GM18519 (cell line): ENCODE measurements at regions not wholly inside any gene's neighbourhood (a gene's known extent, or its start where the extent isn't known, plus 50 kb on each side); places are given as distances from the start of the nearest gene placed in this dataset.
A peak's percentile ranks its signal among the peaks of the same experiment; 100 is the strongest.
"Not testable (repeated sequence)": the region's sequence is repeated elsewhere in the genome, so short reads cannot be mapped to it uniquely, and the experiment has no call there.

Source experiments
- ATAC-seq: cut with Tn5 transposase; IDR thresholded peaks from one replicate; pipeline ENCODE4 v1.9.1; 2021; ENCODE audit warnings: mild to moderate bottlenecking, moderate library complexity; ENCODE audit not compliant: unreplicated experiment, low FRiP score

DNA sequence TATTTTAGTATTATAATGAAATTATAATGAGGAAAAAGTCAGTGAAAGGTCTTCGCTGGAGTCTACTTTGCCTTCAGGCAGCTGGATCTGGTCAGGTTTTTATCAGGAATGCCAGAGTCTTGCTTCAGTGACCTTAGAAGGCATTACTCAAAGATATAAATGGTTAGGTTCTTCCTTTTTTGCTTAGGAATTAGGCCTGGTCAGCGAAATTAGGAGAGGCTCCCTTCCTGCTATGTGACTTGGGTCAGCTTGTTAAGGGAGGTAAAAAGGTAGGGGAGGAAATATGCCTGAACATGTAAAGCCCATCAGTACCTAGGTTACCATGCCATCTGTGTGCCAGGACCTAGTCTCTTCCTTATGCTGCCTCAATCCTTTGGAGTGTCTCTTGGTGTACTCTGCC, 115.1 kb downstream of the OTOR start:
- no peak for ATAC-seq

DNA sequence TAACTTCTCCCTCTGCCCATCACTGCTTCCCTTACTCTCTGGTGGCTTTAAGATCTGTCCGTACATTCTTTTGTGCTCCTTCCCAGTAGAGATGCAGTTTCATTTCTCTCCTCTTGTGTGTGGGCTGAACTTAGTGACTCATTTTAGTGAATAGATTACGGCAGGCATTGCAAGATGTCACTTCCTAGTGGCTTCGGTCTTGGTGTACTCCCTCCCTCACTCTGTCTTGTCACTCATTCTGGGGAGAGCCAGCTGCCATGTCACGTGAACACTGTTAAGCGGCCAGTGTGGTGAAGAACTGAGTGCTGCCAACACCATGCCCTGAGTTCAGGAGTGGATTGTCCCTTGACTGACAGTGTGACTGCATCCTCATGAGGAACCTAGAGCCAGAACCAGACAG, 115.9 kb downstream of the OTOR start:
- peak; percentile 79 for ATAC-seq

DNA sequence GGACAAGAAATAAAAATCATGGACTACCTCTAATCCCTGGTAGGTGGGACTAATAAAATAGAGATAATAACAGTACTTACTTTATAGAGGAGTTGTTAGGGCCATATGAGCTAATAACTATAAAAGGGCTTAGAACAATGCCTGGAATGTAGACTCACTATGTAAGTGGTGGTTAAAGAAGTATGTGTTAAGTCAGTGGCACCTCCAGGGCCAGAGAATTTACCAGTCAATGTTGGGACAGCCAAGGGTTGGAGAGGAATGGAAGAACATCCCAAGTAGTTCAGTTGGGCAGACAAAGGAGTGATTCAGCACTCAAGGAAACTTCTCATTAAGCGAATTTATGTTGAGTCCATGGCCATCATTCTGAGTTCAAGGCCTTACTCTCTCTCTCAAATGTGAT, 116.8 kb downstream of the OTOR start:
- ATAC-seq = no peak

DNA sequence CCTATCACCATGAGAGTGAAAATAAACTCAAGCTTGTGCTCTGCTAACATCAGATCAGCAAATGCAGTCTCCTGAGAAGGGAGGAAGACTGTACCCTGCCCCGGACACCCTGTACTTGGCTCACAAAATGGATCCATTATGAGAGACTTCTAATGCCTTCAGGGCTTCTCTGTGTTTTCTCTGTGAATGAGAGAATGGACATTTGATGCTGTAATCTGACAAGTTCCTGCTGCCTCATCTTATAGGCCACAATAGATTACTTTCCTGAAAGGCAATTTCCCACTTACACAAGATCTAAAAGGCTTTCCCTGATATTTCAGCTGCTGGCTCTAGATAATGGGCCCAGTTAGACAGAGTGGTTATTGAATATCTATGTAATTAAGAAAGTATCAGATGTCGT, 117.2 kb downstream of the OTOR start:
- no peak for ATAC-seq

DNA sequence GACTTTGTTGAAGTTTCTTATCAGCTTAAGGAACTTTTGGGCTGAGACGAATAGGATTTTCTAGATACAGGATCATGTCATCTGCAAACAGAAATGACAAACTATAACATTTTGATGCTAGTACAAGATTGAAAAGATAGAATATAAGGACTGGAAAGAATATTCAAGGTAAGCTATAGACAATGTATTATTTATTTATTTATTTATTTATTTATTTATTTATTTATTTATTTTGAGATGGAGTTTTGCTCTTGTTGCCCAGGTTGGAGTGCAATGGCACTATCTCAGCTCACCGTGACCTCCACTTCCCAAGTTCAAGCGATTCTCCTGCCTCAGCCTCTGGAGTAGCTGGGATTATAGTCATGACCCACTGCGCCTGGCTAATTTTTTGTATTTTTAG, 125.0 kb downstream of the OTOR start:
- not testable (repeated sequence) for ATAC-seq

DNA sequence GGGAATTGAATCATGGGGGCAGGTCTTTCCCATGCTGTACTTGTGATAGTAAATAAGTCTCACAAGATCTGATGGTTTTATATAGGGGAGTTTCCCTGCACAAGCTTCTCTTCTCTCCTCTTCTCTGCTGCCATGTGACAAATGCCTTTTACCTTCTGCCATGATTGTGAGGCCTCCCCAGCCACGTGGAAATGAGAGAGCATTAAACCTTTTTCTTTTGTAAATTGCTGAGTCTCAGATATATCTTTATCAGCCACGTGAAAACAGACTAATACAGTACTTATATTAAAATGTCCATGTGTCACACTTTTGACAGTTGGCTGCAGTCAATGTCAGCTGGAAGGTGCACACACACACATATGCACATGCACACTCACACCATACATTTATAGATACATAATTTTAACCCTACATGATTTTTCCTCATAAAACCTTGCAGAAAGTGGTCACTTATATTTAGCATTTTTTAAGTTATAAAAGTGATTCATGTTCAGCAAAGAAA, 128.9 kb downstream of the OTOR start:
- ATAC-seq = no peak

DNA sequence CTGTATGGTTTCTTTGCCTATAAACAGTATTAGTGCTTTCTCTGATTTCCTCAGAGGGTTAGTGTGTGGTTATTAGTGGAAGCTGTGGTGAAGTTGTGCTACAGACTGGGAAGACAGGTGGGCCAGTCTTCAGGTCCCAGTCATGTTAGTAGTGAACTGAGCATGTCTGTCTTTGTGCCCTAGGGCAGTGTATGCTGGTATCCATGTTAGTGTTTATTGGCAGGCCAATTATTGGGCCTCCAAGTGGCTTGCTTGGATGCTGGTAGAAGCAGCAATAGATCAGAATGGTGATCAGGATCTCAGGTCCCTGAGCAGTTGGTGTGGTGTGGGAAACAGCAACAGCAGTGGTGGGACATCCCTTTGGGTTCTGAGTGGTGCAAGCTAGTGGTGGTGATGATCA, 137.6 kb downstream of the OTOR start:
- ATAC-seq = no peak

DNA sequence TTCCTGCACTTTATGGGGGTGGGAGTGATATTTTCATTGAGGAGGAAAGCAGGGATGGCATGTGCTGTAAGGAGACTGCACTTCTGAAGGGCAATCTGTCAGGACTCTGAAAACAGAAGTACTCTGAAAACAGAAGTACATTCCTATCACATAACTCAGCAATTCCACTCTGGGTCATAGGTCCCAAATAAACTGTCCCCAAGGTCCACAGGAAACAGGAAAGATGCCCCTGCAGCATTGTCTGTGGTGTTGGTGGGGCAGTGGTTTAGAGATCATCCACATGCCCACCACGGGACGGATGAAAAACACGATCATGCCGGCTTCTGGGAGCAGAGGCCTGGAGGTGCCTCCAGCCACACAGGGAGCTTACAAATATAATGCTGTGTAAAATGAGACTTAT, 150.3 kb downstream of the OTOR start:
- no peak for ATAC-seq

DNA sequence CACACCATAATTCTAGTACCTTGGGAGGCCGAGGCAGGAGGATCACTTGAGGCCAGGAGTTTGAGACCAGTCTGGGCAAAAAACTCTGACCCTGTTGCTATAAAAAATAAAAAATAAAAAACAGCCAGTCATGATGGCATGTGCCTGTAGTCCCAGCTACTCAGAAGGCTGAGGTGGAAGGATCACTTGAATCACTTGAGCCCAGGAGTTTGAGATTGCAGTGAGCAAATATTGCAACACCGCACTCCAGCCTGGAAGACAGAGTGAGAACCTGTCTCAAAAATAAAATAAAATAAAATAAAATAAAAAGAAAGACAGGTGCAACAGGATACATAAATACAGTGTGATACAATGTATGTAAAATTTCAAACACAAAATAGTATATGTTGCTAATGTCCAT, 154.5 kb downstream of the OTOR start:
- no peak for ATAC-seq

DNA sequence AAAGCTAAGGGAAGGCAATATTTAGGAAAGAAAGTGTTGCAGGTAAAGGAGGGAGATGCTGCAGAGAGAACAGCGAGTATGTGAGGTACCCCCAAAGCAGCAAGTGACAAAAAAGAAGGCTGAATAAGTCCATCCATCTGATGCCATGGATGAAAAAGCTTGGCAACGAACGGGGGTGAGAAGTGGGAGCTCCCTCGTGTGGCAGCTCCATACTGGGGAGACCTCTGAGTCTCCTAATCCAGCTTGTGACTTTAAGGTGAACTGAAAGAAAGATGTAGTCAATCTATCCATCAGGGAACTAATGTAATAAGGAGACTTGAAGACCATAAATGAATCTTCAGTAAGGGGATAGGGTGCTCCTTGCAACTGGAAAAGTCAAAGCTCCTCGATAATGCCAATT, 156.6 kb downstream of the OTOR start:
- no peak for ATAC-seq

DNA sequence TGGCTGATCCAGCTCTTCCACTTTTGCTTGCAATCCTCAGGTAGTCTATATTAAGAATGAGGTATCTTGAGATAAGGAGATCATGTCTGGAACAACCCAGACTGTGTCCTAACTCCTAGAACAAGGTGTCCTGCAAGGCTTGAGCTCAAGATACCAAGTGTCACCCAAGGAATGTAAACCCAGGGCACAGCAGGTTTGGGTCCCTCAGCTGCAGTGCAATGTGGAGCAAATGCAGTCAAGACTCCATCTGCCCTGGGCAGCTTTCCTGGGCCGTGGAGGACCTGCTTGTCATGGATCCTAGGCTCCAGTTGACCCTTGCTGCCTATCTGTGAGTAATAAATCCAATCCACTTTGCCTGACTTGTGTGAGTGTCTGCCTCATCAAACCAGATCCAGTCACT, 166.1 kb downstream of the OTOR start:
- ATAC-seq = no peak

DNA sequence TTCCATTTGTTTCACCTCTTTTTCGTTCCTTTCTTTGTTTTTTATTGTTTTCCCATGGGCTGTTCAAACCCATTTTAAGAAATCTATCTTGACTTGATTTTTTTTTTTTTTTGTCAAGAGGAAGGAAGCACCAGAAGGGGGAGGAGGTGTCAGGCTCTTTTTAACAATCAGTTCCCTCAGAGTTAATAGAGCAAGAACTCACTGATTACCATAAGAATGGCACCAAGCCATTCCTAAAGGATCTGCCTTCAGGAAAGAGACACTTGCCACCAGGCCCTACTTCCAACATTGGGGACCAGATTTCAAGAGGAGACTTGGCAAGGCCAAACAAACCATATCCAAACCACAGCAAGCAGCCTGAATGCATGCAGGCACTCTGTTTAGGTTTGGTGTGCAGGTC, 168.0 kb downstream of the OTOR start:
- ATAC-seq = no peak

DNA sequence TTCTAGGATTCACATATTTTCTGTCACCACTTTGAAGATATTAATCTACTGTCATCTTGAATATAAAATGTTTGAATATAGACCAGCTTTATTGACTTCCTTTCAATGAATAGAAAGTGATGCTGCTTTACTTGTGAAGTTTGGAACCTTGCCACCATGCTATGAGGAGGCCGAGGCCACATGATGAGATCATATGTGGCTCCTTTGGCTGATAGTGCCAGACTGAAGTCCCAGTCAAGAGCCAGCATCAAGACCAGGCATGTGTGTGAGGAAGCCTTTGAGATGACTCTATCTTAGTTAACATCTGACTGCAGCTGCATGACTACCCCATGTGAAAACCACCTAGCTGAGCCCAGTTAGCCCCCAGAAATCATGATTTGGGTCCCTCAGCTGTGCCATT, 169.5 kb downstream of the OTOR start:
- no peak for ATAC-seq

DNA sequence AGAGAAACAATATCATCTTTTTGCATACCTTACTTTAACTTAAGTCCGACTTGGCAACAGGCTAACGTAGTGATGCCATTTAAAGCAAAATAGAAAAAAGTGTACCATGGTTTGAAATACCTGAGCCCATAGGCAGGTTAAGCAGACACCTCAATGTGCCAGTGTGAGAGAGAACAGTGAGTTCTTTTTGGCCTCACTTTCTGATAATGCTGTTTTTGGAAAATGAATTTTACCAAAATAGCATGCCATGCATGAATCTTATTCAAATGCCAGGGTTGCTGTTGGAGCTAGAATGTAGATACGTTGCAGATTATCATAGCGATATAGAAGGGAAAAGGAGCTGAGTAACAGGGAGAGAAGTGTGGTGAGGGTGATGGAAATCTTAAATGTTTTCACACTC, 170.2 kb downstream of the OTOR start:
- ATAC-seq = no peak

DNA sequence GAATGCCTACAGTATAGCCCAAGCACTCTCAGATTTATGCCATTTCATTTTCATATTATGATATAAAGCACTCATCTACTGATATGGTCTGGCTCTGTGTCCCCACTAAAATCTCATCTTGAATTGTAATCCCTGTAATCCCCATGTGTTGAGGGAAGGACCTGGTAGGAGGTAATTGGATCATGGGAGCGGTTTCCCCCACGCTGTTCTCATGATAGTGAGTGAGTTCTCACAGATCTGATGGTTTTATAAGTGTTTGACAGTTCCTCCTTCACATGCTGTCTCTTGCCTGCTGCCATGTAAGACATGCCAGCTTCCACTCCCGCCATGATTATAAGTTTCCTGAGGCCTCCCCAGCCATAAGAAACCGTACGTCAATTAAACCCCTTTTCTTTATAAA, 171.7 kb downstream of the OTOR start:
- no peak for ATAC-seq

DNA sequence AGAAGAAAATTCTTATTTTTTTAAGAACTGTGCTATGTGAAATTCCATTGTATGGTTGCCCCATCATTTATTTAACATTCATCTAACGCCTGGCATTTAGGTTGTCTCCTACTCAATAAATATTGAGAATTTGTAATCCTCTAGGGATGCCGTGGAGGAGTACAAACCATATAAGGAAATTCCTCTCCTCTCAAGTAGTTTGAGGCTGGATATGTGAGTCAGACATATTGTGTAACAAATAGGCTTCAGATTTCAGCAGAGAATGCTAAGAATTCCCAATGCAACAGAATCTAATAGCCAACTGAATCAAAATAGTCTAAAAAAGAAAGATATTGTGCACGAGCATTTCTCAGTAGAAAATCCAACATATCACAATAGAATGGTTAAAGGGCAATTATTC, 174.7 kb downstream of the OTOR start:
- ATAC-seq = no peak

DNA sequence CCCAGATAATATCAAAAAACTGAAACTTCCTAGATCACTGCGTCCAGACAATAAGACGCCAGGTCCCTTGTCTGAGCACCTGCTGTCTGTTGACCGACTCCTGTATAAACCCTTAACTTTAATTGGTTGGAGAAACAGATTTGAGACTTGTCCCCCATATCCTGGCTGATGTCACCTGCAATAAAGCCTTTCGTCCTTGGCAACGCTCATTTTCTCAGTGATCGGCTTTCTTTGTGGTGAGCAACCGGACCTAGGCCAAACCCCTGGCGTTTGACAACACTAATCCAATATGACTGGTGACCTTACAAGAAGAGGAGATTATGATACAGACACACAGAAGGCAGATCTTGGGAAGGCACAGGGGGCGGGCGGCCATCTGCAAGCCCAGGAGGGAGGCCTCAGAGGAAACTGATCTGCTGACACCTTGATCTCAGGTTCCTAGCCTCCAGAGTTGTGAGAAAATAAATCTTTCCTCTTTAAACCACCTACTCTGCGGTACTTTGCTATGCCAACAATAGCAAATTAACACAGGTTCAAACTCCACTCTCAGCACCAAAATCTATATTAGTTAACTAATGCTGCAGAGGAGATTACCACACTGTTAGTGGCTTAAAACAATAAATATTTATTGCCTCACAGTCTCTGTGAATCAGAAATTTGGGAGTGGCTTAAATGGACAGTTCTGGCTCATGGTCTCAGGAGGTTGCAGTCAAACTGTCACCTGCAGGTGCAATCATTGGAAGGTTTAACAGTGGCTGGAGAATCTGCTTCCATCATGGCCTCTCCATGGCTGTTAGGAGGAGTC, 178.7 kb downstream of the OTOR start:
- ATAC-seq = no peak

DNA sequence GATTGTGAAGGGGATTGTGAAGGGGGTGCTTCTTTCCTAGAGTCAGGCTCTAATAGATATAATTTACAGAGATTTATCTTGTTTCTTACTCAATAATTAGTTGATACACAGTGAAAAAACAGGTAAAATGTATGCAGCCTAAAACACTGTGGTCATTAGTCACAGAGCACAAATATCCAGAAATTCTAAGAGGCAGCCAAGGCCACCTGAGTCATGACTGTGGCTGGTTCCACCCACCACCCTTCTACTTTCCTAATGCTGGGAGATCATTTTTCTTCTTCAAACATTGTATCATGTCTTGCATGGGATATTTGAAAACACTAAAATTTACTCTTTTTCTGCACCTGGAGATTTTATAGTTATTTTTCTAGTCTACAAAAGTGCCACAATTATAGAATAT, 181.6 kb downstream of the OTOR start:
- ATAC-seq = no peak

DNA sequence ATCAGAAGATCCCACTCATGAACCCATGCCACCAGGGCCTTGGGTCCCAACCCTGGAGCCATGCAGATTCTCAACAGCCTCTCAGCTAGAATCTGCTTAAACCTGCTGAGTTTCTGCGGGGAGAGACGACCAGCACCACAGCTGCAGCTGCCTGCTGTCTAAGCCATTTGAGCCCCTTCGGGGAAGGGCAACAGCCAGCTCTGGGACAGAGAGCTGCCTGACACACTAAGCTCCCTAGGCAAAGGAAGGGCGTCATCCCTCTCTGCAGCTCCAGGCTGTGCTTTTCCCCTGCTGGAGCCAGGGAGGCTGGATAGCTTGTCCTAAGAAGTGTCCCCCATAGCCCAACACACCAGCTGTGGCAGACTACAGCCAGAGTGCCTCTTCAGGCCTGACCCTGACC, 182.5 kb downstream of the OTOR start:
- no peak for ATAC-seq

DNA sequence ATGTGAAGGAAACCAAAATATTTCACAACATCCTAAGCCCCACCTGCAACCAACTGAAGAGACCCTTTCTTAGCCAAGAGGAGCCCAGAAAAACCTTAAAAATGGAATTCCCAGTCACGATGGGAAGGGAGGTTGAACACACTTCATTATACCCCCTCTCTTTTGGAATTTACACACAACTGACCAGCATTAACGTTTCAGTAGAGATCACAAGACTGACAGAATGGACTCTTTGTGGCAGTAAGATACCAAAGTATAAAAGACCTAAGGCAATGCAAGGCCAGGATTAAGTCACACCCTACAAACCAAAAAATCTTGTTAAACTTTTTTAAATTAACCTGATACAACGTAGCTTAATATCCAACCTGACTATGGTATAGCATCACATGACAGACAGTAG, 190.9 kb downstream of the OTOR start:
- no peak for ATAC-seq

DNA sequence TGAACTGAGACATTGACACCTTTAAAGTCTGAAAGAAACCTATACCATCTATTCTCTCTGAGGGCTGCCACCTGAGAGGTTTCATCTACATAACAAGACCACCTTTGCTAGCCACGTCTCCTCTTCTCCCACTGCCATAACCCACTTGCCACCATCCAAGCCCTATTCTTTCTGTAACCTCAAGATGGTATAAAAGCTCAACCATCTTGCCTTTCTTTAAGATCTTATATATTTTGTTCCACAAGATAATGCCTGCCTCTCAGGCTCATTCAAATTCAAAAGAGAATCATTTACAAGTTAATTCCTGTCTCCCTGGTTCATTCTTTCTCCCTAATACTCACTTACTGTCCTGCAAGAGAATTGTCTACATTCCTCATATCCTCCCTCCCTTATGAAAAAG, 192.5 kb downstream of the OTOR start:
- no peak for ATAC-seq

DNA sequence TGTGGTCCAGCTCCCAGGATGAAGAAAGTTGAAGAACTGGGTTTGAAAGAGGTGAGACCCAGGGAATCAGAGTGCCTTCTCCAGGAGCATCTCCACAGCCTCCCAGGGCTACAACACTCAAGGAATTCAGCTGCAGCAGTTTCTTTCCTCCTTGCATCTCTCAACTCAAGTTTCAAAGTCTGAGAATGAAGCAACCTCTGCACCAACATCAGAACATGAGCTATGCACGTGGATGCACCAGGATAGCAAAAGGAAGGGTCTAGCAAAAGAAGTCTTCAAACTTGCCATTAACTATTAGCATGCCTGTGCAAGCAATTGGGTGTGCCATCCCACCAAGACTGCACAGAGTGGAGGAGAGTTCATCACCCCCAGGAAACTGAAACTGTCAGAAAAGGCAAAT, 193.9 kb downstream of the OTOR start:
- ATAC-seq = no peak

DNA sequence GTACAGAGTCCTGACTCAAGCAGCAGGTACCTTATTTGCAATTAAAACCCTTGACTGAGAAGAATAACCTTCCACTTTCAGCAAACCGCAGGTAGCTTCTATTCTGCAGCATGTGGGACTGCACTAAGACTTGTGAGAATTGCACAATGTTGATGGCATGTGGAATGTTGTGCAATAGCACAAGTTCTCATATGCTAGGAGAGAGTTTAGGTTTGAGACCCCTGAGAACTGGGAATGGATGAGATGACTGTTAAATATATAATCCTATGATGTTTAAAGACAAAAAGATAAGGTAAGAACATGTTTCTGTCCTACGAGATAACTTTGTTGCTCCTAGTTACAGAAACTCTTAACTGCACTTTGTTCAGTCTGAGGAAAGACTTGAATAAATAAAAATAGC, 194.6 kb downstream of the OTOR start:
- ATAC-seq = no peak
